GM12874 (cell line): ENCODE measurements at regions not wholly inside any gene's neighbourhood (a gene's known extent, or its start where the extent isn't known, plus 50 kb on each side); places are given as distances from the start of the nearest gene placed in this dataset.

ENCODE experiments used
- TF ChIP-seq, protein P1 (sequence below): IDR thresholded peaks from 2 replicates; pipeline ENCODE4 v1.5.1; 2011; ENCODE audit warnings: low read depth, mild to moderate bottlenecking, control low read depth, low read length, moderate library complexity; ENCODE audit not compliant: insufficient read depth

DNA sequence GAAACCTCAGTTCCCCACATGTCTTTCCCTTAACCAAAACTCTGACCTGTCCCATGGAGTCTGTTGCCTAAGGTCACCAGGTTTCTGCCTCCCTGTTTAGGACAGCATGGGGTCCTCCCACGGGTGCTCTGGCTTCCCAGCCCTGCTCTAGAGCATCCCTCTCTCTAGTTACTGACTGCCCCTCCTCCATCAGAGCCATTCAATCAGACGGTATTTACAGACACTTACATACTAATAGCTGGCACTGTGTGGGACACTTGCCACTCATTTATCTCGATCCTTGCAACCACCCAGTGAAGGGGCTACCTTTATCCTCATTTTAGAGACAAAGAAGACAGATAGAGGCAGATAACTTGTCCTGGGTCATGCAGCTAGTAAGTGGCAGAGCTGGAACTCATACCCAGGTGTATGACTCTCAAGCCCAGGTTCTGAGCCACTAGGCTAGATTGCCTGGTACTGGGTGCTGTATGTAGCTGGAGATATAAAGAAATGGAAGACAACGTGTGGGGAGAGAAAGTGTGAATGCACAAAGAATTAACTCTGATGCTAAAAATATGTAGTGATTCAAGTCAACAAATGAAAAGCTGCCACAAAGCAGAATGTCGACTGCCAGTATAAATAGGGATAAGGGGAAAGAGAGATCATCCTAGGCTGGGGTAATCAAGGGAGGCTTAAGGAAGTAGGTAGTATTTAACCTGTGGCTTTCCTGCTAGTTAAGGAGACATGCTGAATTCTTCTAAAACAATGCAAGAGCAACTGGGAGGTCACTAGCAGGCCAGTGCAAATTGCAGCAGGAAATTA, 52.5 kb upstream of the PDE8B start:
- TF ChIP-seq, protein P1, sequence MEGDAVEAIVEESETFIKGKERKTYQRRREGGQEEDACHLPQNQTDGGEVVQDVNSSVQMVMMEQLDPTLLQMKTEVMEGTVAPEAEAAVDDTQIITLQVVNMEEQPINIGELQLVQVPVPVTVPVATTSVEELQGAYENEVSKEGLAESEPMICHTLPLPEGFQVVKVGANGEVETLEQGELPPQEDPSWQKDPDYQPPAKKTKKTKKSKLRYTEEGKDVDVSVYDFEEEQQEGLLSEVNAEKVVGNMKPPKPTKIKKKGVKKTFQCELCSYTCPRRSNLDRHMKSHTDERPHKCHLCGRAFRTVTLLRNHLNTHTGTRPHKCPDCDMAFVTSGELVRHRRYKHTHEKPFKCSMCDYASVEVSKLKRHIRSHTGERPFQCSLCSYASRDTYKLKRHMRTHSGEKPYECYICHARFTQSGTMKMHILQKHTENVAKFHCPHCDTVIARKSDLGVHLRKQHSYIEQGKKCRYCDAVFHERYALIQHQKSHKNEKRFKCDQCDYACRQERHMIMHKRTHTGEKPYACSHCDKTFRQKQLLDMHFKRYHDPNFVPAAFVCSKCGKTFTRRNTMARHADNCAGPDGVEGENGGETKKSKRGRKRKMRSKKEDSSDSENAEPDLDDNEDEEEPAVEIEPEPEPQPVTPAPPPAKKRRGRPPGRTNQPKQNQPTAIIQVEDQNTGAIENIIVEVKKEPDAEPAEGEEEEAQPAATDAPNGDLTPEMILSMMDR, result no peak

DNA sequence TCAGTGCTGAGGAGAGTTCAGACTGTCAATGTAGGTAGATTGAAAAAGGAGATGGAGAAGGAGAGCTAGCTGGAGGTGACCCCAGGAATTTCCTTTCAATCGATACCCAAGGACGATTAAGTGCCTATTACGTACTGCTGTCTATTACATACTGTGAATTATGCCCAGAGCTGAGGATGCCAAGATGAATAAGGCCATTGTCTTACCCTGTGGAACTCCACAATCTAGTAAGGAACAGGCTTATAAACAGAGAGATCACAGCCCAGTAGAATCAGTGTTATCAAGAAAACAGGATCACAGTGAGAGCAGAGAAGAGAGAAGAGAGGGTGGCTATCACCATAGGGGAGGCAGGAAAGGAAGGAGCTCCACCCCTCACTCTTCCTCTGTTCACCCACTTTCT, 54.1 kb upstream of the PDE8B start:
- TF ChIP-seq, protein P1, result no peak

DNA sequence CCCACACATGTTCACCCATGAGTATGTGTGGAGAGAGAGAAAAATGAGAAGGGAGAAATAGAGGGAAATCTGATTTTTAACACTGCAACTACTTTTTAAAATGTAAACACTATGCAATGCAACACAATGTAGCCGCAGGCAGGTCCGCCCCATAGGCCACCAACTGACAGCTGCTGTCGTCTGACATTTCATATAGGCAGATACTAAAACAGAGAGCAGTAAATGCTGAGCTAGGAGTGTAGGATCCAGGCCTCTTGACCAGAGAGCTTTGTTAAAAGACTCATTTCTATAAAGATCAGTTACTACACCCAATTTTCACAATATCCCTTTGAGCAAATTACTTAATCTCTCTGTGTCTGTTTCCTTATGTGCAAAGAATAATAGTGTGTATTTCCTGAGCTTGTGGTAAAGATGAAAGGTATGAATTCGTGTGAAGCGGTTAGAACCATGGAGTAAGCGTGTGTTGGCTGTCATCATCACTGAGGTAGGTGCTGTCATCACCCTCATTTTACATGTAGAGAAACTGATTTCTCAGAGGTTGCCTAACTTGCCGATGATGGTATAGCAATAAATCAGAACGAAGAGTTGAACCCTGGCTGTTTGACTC, 55.2 kb upstream of the PDE8B start:
- TF ChIP-seq, protein P1, result no peak

DNA sequence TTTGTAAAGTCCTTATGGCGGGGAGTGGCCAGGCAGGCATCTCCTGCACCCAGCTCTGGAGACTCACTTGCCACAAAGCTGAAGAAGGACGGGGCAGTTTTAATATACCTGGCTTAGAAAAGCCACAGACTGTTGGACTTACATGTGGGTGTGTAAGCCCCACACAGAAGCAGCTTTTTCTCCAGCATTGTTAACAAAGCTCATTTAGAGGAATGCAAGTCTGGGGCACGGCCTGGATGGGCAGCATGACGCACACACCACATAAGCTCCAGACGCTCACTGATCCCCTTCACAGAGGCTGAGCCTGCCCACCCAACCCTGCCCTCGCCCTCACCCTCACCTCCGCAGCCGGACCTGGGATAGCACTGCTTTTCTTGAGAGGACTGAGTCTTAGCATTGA, 58.0 kb upstream of the PDE8B start:
- TF ChIP-seq, protein P1, result no peak

DNA sequence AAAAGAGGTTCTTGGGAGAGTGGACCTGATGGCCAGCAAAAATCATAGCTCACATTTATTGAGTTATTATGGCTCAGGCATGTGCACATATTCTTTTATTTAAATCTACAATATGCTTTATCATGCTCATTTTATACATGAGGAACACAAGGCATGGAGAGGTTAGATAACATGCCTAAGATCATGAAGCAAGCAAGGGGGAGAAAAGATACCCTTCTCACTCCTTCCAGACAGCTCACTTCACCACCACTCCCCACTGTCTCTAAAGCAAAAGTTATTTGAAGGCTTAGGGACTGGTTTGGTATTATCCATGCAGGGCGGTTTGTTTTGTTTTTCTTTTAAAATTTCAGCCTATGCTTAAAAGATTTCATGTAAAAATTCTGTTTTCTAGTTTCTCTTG, 59.0 kb upstream of the PDE8B start:
- TF ChIP-seq, protein P1, result no peak

DNA sequence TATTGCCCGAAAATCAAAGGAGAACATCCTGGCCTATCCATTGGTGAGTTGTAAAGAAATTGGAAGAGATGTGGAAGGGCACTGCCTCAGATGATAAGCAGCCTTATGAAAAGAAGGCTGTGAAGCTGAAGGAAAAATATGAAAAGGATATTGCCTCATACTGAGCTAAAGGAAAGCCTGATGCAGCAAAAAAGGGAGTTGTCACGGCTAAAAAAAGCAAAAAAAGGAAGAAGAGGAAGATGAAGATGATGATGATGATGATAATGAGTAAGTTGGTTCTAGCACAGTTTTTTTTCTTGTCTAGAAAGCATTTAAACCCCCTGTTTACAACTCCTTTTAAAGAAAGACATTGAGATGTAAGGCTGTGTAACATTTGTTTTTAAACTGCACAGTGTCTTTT, 59.8 kb upstream of the ZBED3 start:
- TF ChIP-seq, protein P1, result no peak

DNA sequence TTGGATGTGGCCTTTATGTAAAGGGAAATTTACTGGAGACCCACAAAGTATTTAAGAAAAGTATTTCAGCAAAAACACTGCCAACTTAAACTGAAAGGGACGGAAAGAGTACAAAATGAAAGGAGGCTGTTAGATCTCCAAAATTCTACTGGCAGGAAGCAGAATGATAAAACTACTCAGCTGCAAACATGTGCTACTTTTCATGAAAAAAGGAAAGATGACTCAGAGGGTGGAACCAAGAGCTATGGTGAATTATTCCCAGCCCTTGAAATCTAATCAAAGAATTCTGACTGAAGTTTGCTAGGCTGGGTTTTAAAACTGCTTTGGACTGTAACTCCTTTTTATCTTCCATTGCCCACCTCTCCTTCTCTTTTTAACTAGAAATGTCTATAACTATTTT, 58.6 kb upstream of the ZBED3 start:
- TF ChIP-seq, protein P1, result no peak
